ENCODE measurements at regions not wholly inside any gene's neighbourhood (a gene's known extent, or its start where the extent isn't known, plus 50 kb on each side); places are given as distances from the start of the nearest gene placed in this dataset.

- H3K4me2 ChIP-seq (ENCODE audit: low read length): no peak overlapping the region
- no peak overlapping the region for H3K9ac ChIP-seq (ENCODE audit: low read length)
- no peaks in the 10 kb centered on the region for H3K79me2 ChIP-seq (replicated peaks; ENCODE audit: insufficient read depth, low read length)
- H2AFZ ChIP-seq (ENCODE audit: low read depth, low read length): no peak overlapping the region
- no peaks in the 10 kb centered on the region for H3K36me3 ChIP-seq (ENCODE audit: insufficient read depth, low read length)
- H3F3A ChIP-seq (ENCODE audit: insufficient read depth, low read length, poor library complexity, severe bottlenecking): no peaks in the 10 kb centered on the region
- H3K4me3 ChIP-seq (ENCODE audit: low read length): no peak overlapping the region
- H3K9me3 ChIP-seq (ENCODE audit: low read length): no peaks in the 10 kb centered on the region
- H4K20me1 ChIP-seq (ENCODE audit: insufficient read depth): no peaks in the 10 kb centered on the region
- H3K27ac ChIP-seq (ENCODE audit: low read length): no peak overlapping the region
- TF ChIP-seq EZH2 (IDR thresholded peaks at IDR 0.05; ENCODE audit: borderline replicate concordance, insufficient read depth, low read length, poor library complexity, severe bottlenecking) (no peak), RAD21 (conservative IDR thresholded peaks at IDR 0.05) (no peak), POLR2AphosphoS5 (IDR thresholded peaks at IDR 0.05) (no peak), TAF1 (IDR thresholded peaks at IDR 0.05; ENCODE audit: low read depth) (no peak), REST (IDR thresholded peaks at IDR 0.05; ENCODE audit: borderline replicate concordance) (no peak), EP300 (conservative IDR thresholded peaks at IDR 0.05; ENCODE audit: poor library complexity, severe bottlenecking) (no peak), MXI1 (conservative IDR thresholded peaks at IDR 0.05; ENCODE audit: poor library complexity, severe bottlenecking) (no peak), SMC3 (conservative IDR thresholded peaks at IDR 0.05; ENCODE audit: poor library complexity) (no peak)
- TF ChIP-seq, protein P1, sequence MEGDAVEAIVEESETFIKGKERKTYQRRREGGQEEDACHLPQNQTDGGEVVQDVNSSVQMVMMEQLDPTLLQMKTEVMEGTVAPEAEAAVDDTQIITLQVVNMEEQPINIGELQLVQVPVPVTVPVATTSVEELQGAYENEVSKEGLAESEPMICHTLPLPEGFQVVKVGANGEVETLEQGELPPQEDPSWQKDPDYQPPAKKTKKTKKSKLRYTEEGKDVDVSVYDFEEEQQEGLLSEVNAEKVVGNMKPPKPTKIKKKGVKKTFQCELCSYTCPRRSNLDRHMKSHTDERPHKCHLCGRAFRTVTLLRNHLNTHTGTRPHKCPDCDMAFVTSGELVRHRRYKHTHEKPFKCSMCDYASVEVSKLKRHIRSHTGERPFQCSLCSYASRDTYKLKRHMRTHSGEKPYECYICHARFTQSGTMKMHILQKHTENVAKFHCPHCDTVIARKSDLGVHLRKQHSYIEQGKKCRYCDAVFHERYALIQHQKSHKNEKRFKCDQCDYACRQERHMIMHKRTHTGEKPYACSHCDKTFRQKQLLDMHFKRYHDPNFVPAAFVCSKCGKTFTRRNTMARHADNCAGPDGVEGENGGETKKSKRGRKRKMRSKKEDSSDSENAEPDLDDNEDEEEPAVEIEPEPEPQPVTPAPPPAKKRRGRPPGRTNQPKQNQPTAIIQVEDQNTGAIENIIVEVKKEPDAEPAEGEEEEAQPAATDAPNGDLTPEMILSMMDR (IDR thresholded peaks at IDR 0.05; ENCODE audit: poor library complexity, severe bottlenecking): no peak
- H3K9me2 ChIP-seq (ENCODE audit: insufficient read depth, low read length): no peaks in the 10 kb centered on the region
- H3K27me3 ChIP-seq (ENCODE audit: insufficient read depth, low read depth, low read length): no peaks in the 10 kb centered on the region
Measured at GRCh38 chr11:42058794-42059193, 599.3 kb upstream of the LRRC4C start.

DNA sequence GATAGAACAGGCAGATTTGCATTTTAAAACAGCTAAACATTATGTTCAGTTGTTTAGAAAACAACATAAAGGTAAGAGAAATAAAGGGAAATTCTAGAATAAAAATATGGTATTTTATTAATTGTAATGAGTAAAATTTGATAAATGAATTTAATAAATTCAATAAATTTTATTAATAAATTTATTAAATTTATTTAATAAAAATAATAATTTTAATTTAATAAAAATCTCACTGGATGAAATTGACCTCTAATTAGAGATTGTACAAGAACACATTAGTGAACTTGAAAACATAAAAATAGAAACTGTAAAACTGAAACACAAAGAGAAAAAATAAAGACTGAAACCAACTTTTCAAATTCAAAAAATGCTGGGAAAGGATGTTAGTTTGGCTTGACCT is 605.7 kb upstream of the LRRC4C start:
- Histone ChIP-seq H3K27me3 (ENCODE audit: insufficient read depth, low read depth, low read length) (no peaks in the 10 kb centered on the region), H3K4me2 (ENCODE audit: low read length) (no peak overlapping the region), H3K9me2 (ENCODE audit: insufficient read depth, low read length) (no peaks in the 10 kb centered on the region), H3K4me3 (ENCODE audit: low read length) (no peak overlapping the region), H3K27ac (ENCODE audit: low read length) (no peak overlapping the region), H2AFZ (ENCODE audit: low read depth, low read length) (no peak overlapping the region), H3K9me3 (ENCODE audit: low read length) (no peaks in the 10 kb centered on the region), H3K79me2 (replicated peaks; ENCODE audit: insufficient read depth, low read length) (no peaks in the 10 kb centered on the region), H4K20me1 (ENCODE audit: insufficient read depth) (no peaks in the 10 kb centered on the region), H3K36me3 (ENCODE audit: insufficient read depth, low read length) (no peaks in the 10 kb centered on the region), H3F3A (ENCODE audit: insufficient read depth, low read length, poor library complexity, severe bottlenecking) (no peaks in the 10 kb centered on the region), H3K9ac (ENCODE audit: low read length) (no peak overlapping the region)
- TF ChIP-seq REST (IDR thresholded peaks at IDR 0.05; ENCODE audit: borderline replicate concordance) (no peak), SMC3 (conservative IDR thresholded peaks at IDR 0.05; ENCODE audit: poor library complexity) (no peak), EZH2 (IDR thresholded peaks at IDR 0.05; ENCODE audit: borderline replicate concordance, insufficient read depth, low read length, poor library complexity, severe bottlenecking) (no peak), RAD21 (conservative IDR thresholded peaks at IDR 0.05) (no peak), POLR2AphosphoS5 (IDR thresholded peaks at IDR 0.05) (no peak), MXI1 (conservative IDR thresholded peaks at IDR 0.05; ENCODE audit: poor library complexity, severe bottlenecking) (no peak), EP300 (conservative IDR thresholded peaks at IDR 0.05; ENCODE audit: poor library complexity, severe bottlenecking) (no peak), TAF1 (IDR thresholded peaks at IDR 0.05; ENCODE audit: low read depth) (no peak)
- TF ChIP-seq, protein P1 (IDR thresholded peaks at IDR 0.05; ENCODE audit: poor library complexity, severe bottlenecking): no peak
